HepG2 (cell line): ENCODE measurements at regions not wholly inside any gene's neighbourhood (a gene's known extent, or its start where the extent isn't known, plus 50 kb on each side); places are given as distances from the start of the nearest gene placed in this dataset.

Experiments
- ATAC-seq: fragments of 200-7000 bp; cut with Tn5 transposase; 3 replicates; pipeline ENCODE4 v1.9.1; 2020; ENCODE audit warnings: mild to moderate bottlenecking, moderate library complexity
- BruUV-seq: library from RNA; stranded (reverse); fragments of 400-500 nt; replicated peaks from 2 replicates; lab custom pipeline; 2021; lab: Mats Ljungman, UMichigan
- CTCF ChIA-PET: fragments of 300-600 bp; formaldehyde crosslinking; extraction: SDS; loops from one replicate; lab custom pipeline; 2021; ENCODE audit warnings: low total read pairs, inconsistent platforms, low intra/inter-chr PET ratio; lab: Yijun Ruan, JAX
- POLR2A ChIA-PET: fragments of 350-600 bp; sonication (Branson Sonifier 250); formaldehyde crosslinking; loops from one replicate; lab custom pipeline; 2020; ENCODE audit warnings: antibody characterized with exemption, inconsistent platforms; lab: Yijun Ruan, JAX
- DNase-seq: peaks from one replicate; pipeline ENCODE4 v3.0.0-alpha.2; 2015; ENCODE audit warnings: low spot score
- FAIRE-seq: peaks from 3 replicates; lab custom pipeline; 2011; peaks lifted over from hg19 to GRCh38; lab: Jason Lieb, UNC
- H2AFZ ChIP-seq: one replicate; pipeline ENCODE4 v1.6.1; 2011; ENCODE audit warnings: low read length, inconsistent platforms
- H3K27ac ChIP-seq: fragments of 300-600 bp; 3 replicates; pipeline ENCODE4 v1.8.0; 2011; ENCODE audit warnings: mixed run types, mild to moderate bottlenecking, mixed read lengths, low read length, inconsistent platforms; ENCODE audit not compliant: insufficient read depth; ENCODE audit errors: extremely low read length
- H3K27me3 ChIP-seq, 2 experiments: fragments of 200-600 bp in 1 of 2; 2 replicates in 1 of 2; 3 replicates in 1 of 2; pipeline versions ENCODE4 v1.6.0 to v1.8.0; 2011; ENCODE audit warnings: low read length in 2 of 2, mild to moderate bottlenecking in 2 of 2, moderate library complexity in 2 of 2, inconsistent platforms in 1 of 2; ENCODE audit not compliant: insufficient read depth in 2 of 2, control insufficient read depth in 1 of 2
- H3K36me3 ChIP-seq, 2 experiments: fragments of 200-600 bp in 1 of 2; replicated peaks in 1 of 2; 2 replicates in 1 of 2; 3 replicates in 1 of 2; pipeline versions ENCODE4 v1.5.1 to v1.8.0; 2011; ENCODE audit warnings: low read length in 2 of 2, inconsistent platforms in 1 of 2; ENCODE audit not compliant: insufficient read depth in 2 of 2, control insufficient read depth in 1 of 2
- H3K4me1 ChIP-seq: 2 replicates; pipeline ENCODE4 v1.5.1; 2012; ENCODE audit warnings: low read length, inconsistent platforms; ENCODE audit not compliant: insufficient read depth
- H3K4me2 ChIP-seq: 2 replicates; pipeline ENCODE4 v1.6.0; 2011; ENCODE audit warnings: low read depth, low read length, inconsistent platforms
- H3K4me3 ChIP-seq, 3 experiments: fragments of 200-600 bp in 1 of 3; sonication (generic), shearing (Covaris generic) in 1 of 3; replicated peaks in 1 of 3; 2 replicates each; pipeline ENCODE4 v1.5.1; 2011 to 2016; ENCODE audit warnings: low read length in 3 of 3, inconsistent platforms in 2 of 3, low read depth in 2 of 3, mild to moderate bottlenecking in 2 of 3, control low read depth in 1 of 3, mixed read lengths in 1 of 3; ENCODE audit not compliant: insufficient read depth in 1 of 3
- H3K79me2 ChIP-seq: one replicate; pipeline ENCODE4 v1.6.1; 2011; ENCODE audit warnings: low read length, inconsistent platforms; ENCODE audit not compliant: insufficient read depth
- H3K9ac ChIP-seq: 2 replicates; pipeline ENCODE4 v1.6.0; 2011; ENCODE audit warnings: mild to moderate bottlenecking, low read depth, low read length, inconsistent platforms; ENCODE audit not compliant: insufficient read depth
- H3K9me3 ChIP-seq: 2 replicates; pipeline ENCODE4 v1.5.1; 2012; ENCODE audit warnings: mild to moderate bottlenecking, low read length
- H4K20me1 ChIP-seq: 2 replicates; pipeline ENCODE4 v1.6.0; 2011; ENCODE audit warnings: inconsistent platforms, mild to moderate bottlenecking, low read length, moderate library complexity; ENCODE audit not compliant: insufficient read depth
- DNMT1 ChIP-seq: sonication (generic); formaldehyde crosslinking; IDR thresholded peaks from 2 replicates; pipeline ENCODE4 v1.5.1; 2020; ENCODE audit warnings: mild to moderate bottlenecking, missing genetic modification reagents
- NONO ChIP-seq, 2 experiments: fragments of 450-650 bp in 1 of 2; sonication (generic) in 1 of 2; formaldehyde crosslinking in 1 of 2; IDR thresholded peaks in 1 of 2; conservative IDR thresholded peaks in 1 of 2; 2 replicates each; pipeline versions ENCODE4 v1.6.1 to v1.8.0; 2017 to 2022; ENCODE audit warnings: mild to moderate bottlenecking in 1 of 2, missing genetic modification reagents in 1 of 2, moderate library complexity in 1 of 2
- TBX2 ChIP-seq: sonication (generic); formaldehyde crosslinking; IDR thresholded peaks from 2 replicates; pipeline ENCODE4 v1.5.0; 2020; ENCODE audit warnings: missing genetic modification reagents, mild to moderate bottlenecking, borderline replicate concordance
- ZNF343 ChIP-seq: sonication (generic); formaldehyde crosslinking; IDR thresholded peaks from 2 replicates; pipeline ENCODE4 v1.4.0; 2020; ENCODE audit warnings: mild to moderate bottlenecking, missing genetic modification reagents
- ZNF749 ChIP-seq: sonication (generic); formaldehyde crosslinking; IDR thresholded peaks from 2 replicates; pipeline ENCODE4 v1.8.0; 2022; ENCODE audit warnings: mild to moderate bottlenecking, missing genetic modification reagents, moderate library complexity, borderline replicate concordance
- ZNF75D ChIP-seq: sonication (generic); formaldehyde crosslinking; IDR thresholded peaks from 2 replicates; pipeline ENCODE4 v1.8.1; 2023; ENCODE audit warnings: missing genetic modification reagents, mild to moderate bottlenecking, borderline replicate concordance
- WGBS: methylation state at CpG from one replicate; pipeline ENCODE4 v1.1.6; 2017; ENCODE audit warnings: low lambda C conversion rate; 5-methylcytosine and 5-hydroxymethylcytosine counted together
- in situ Hi-C: cut with HindIII; loops from 2 replicates; pipeline ENCODE4 v1.10.0; 2017; ENCODE audit warnings: low pct_unique_long_range_greater_than_20kb; ENCODE audit not compliant: extremely low pct_ligation_motif_present
- intact Hi-C: fragments of 100-400 bp; cut with micrococcal nuclease; formaldehyde crosslinking; loops from one replicate; pipeline ENCODE4 v1.10.0; 2022; ENCODE audit not compliant: unreplicated experiment
- TF ChIP-seq, protein P1 (sequence below): sonication (generic); formaldehyde crosslinking; IDR thresholded peaks from 2 replicates; pipeline ENCODE4 v1.5.0; 2020; ENCODE audit warnings: missing genetic modification reagents, mild to moderate bottlenecking, borderline replicate concordance

DNA sequence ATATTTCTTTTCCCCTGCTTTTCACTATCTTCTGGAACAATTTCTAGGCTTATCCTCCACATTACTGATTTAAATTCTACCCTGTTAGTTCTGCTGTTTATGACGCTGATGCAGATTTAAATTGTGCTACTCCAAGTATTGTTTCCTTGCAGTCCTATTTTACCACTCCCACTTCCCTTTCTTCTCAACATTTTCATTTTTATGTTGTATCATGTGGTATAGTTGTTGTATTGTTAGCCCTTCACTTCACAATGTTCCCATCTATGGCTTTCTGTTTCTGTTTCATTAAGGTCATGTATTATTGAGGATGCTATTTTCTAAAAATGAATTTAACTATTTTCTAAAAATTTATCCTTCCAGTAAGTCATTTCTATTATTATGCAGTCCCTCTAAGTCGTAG, 254.4 kb downstream of the NDUFS4 start:
- Histone ChIP-seq H3K36me3 (no peaks in the 10 kb centered on the region), H3K27me3 (no peaks in the 10 kb centered on the region; a peak in 1 of 5 replicates), H2AFZ (no peak overlapping the region), H3K9me3 (no peaks in the 10 kb centered on the region), H3K4me3 (no peak overlapping the region), H3K4me1 (peaks cover 10% of the 10 kb centered on the region), H4K20me1 (no peaks in the 10 kb centered on the region), H3K79me2 (no peaks in the 10 kb centered on the region), H3K9ac (no peak overlapping the region), H3K27ac (no peak overlapping the region), H3K4me2 (no peak overlapping the region)
- FAIRE-seq (no peak), DNase-seq (no peak), ATAC-seq (no peak)
- no peak for TF ChIP-seq ZNF749 (CRISPR knock-in tag)
- TF ChIP-seq TBX2 (CRISPR knock-in tag), result no peak
- no peak for TF ChIP-seq NONO (IDR thresholded peaks at IDR 0.05)
- no peak for TF ChIP-seq NONO (CRISPR knock-in tag; conservative IDR thresholded peaks at IDR 0.05)
- TF ChIP-seq, protein P1, sequence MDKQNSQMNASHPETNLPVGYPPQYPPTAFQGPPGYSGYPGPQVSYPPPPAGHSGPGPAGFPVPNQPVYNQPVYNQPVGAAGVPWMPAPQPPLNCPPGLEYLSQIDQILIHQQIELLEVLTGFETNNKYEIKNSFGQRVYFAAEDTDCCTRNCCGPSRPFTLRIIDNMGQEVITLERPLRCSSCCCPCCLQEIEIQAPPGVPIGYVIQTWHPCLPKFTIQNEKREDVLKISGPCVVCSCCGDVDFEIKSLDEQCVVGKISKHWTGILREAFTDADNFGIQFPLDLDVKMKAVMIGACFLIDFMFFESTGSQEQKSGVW (CRISPR knock-in tag), result no peak
- no peak for TF ChIP-seq ZNF343 (CRISPR knock-in tag)
- in situ Hi-C loops, result no loop called here
- ChIA-PET POLR2A (no interaction called here), CTCF (no interaction called here)
- no TSS peak for BruUV-seq
- 22% methylated on average over 2 of the region's 2 CpGs for WGBS
- intact Hi-C loops, result no loop called here

DNA sequence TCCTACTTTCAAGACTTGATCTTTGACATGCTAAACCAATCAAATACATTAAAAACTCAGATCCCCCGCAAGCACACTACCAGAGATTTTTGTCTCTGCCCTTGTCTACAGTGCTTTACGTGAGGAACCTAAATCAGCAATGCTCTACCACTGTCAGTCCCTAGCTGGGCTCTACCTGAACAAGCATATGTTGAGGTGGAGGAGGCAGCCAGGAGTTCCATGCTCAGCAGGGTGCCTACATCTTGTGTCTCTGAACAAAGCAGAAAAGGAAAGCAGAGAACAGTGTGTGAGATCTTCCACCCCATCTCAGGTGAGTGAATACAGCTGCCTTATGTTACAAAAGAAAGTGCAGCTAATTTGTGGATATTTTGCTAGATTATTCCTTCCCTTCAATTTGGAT, 255.0 kb downstream of the NDUFS4 start:
- intact Hi-C loops, result no loop called here
- peaks cover 10% of the 10 kb centered on the region for H3K4me1 ChIP-seq
- no peak overlapping the region for H3K9ac ChIP-seq
- BruUV-seq, result no TSS peak
- H3K79me2 ChIP-seq, result no peaks in the 10 kb centered on the region
- TF ChIP-seq ZNF75D (no peak), DNMT1 (no peak)
- WGBS, result 46% methylated on average over 2 of the region's 2 CpGs
- no peaks in the 10 kb centered on the region for H3K36me3 ChIP-seq
- no peak overlapping the region for H3K27ac ChIP-seq
- H4K20me1 ChIP-seq, result no peaks in the 10 kb centered on the region
- in situ Hi-C loops, result no loop called here
- H3K9me3 ChIP-seq, result no peaks in the 10 kb centered on the region
- ChIA-PET POLR2A (no interaction called here), CTCF (no interaction called here)
- no peak for DNase-seq
- FAIRE-seq, result no peak
- no peak overlapping the region for H3K4me3 ChIP-seq
- H3K4me2 ChIP-seq, result no peak overlapping the region
- ATAC-seq, result no peak
- no peaks in the 10 kb centered on the region; a peak in 1 of 5 replicates for H3K27me3 ChIP-seq
- no peak overlapping the region for H2AFZ ChIP-seq
